ENCODE measurements at regions not wholly inside any gene's neighbourhood (a gene's known extent, or its start where the extent isn't known, plus 50 kb on each side); places are given as distances from the start of the nearest gene placed in this dataset.

- TF ChIP-seq, protein P1, sequence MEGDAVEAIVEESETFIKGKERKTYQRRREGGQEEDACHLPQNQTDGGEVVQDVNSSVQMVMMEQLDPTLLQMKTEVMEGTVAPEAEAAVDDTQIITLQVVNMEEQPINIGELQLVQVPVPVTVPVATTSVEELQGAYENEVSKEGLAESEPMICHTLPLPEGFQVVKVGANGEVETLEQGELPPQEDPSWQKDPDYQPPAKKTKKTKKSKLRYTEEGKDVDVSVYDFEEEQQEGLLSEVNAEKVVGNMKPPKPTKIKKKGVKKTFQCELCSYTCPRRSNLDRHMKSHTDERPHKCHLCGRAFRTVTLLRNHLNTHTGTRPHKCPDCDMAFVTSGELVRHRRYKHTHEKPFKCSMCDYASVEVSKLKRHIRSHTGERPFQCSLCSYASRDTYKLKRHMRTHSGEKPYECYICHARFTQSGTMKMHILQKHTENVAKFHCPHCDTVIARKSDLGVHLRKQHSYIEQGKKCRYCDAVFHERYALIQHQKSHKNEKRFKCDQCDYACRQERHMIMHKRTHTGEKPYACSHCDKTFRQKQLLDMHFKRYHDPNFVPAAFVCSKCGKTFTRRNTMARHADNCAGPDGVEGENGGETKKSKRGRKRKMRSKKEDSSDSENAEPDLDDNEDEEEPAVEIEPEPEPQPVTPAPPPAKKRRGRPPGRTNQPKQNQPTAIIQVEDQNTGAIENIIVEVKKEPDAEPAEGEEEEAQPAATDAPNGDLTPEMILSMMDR (IDR thresholded peaks at IDR 0.05 in 2 of 3, conservative IDR thresholded peaks at IDR 0.05 in 1 of 3; ENCODE audit: control insufficient read depth in 2 of 3, extremely low read depth in 1 of 3, insufficient read depth in 1 of 3, low read depth in 3 of 3, low read length in 3 of 3) = no peak
- no peak for TF ChIP-seq HSF1 (IDR thresholded peaks at IDR 0.05; ENCODE audit: low read depth, low read length)
- TF ChIP-seq, protein P2, sequence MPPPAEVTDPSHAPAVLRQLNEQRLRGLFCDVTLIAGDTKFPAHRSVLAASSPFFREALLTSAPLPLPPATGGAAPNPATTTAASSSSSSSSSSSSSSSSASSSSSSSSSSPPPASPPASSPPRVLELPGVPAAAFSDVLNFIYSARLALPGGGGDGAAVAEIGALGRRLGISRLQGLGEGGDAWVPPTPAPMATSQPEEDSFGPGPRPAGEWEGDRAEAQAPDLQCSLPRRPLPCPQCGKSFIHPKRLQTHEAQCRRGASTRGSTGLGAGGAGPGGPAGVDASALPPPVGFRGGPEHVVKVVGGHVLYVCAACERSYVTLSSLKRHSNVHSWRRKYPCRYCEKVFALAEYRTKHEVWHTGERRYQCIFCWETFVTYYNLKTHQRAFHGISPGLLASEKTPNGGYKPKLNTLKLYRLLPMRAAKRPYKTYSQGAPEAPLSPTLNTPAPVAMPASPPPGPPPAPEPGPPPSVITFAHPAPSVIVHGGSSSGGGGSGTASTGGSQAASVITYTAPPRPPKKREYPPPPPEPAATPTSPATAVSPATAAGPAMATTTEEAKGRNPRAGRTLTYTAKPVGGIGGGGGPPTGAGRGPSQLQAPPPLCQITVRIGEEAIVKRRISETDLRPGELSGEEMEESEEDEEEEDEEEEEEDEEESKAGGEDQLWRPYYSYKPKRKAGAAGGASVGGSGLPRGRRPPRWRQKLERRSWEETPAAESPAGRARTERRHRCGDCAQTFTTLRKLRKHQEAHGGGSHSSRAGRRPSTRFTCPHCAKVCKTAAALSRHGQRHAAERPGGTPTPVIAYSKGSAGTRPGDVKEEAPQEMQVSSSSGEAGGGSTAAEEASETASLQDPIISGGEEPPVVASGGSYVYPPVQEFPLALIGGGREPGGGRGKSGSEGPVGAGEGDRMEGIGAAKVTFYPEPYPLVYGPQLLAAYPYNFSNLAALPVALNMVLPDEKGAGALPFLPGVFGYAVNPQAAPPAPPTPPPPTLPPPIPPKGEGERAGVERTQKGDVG (CRISPR knock-in tag; IDR thresholded peaks at IDR 0.05) = no peak
Measured at GRCh38 chr16:60274431-60275019, 1540.4 kb upstream of the GOT2 start.
